ENCODE measurements at regions not wholly inside any gene's neighbourhood (a gene's known extent, or its start where the extent isn't known, plus 50 kb on each side); places are given as distances from the start of the nearest gene placed in this dataset.

- DNase-seq (no peak), FAIRE-seq (no peak)
- Histone ChIP-seq H3K9ac (ENCODE audit: low read length in 3 of 3) (no peak overlapping the region), H3K4me1 (ENCODE audit: control insufficient read depth in 2 of 3, insufficient read depth in 2 of 3, low read depth in 1 of 3, low read length in 3 of 3) (no peaks in the 10 kb centered on the region), H3K27ac (ENCODE audit: low read depth in 2 of 2, low read length in 2 of 2) (no peak overlapping the region), H3K4me3 (ENCODE audit: low read length in 3 of 3) (no peak overlapping the region), H3K36me3 (ENCODE audit: control insufficient read depth in 2 of 3, insufficient read depth in 3 of 3, low read length in 3 of 3) (no peaks in the 10 kb centered on the region), H3K27me3 (ENCODE audit: control insufficient read depth, insufficient read depth, low read length) (no peaks in the 10 kb centered on the region), H3K9me3 (ENCODE audit: control insufficient read depth in 2 of 3, insufficient read depth in 1 of 3, low read length in 3 of 3) (no peaks in the 10 kb centered on the region)
- TF ChIP-seq CTCF (IDR thresholded peaks at IDR 0.05; ENCODE audit: borderline replicate concordance, extremely low read depth, insufficient read depth): no peak
- intact Hi-C loops (cut with DNase I): no loop called here
Measured at GRCh38 chr4:57401586-57401985, 291.4 kb upstream of the IGFBP7 start.

GRCh38 chr4:57378766-57379165, 268.6 kb upstream of the IGFBP7 start:
- no peak for TF ChIP-seq CTCF (IDR thresholded peaks at IDR 0.05; ENCODE audit: borderline replicate concordance, extremely low read depth, insufficient read depth)
- DNase-seq (no peak), FAIRE-seq (no peak)
- Histone ChIP-seq H3K4me1 (ENCODE audit: control insufficient read depth in 2 of 3, insufficient read depth in 2 of 3, low read depth in 1 of 3, low read length in 3 of 3) (no peaks in the 10 kb centered on the region), H3K36me3 (ENCODE audit: control insufficient read depth in 2 of 3, insufficient read depth in 3 of 3, low read length in 3 of 3) (no peaks in the 10 kb centered on the region), H3K9me3 (ENCODE audit: control insufficient read depth in 2 of 3, insufficient read depth in 1 of 3, low read length in 3 of 3) (no peaks in the 10 kb centered on the region), H3K9ac (ENCODE audit: low read length in 3 of 3) (no peak overlapping the region), H3K4me3 (ENCODE audit: low read length in 3 of 3) (no peak overlapping the region), H3K27ac (ENCODE audit: low read depth in 2 of 2, low read length in 2 of 2) (no peak overlapping the region), H3K27me3 (ENCODE audit: control insufficient read depth, insufficient read depth, low read length) (no peaks in the 10 kb centered on the region)
- intact Hi-C loops (cut with DNase I): no loop called here

- FAIRE-seq (no peak), DNase-seq (no peak)
- Histone ChIP-seq H3K9me3 (ENCODE audit: control insufficient read depth in 2 of 3, insufficient read depth in 1 of 3, low read length in 3 of 3) (no peaks in the 10 kb centered on the region), H3K27me3 (ENCODE audit: control insufficient read depth, insufficient read depth, low read length) (no peaks in the 10 kb centered on the region), H3K9ac (ENCODE audit: low read length in 3 of 3) (no peak overlapping the region), H3K4me3 (ENCODE audit: low read length in 3 of 3) (no peak overlapping the region), H3K36me3 (ENCODE audit: control insufficient read depth in 2 of 3, insufficient read depth in 3 of 3, low read length in 3 of 3) (no peaks in the 10 kb centered on the region), H3K27ac (ENCODE audit: low read depth in 2 of 2, low read length in 2 of 2) (no peak overlapping the region), H3K4me1 (ENCODE audit: control insufficient read depth in 2 of 3, insufficient read depth in 2 of 3, low read depth in 1 of 3, low read length in 3 of 3) (no peaks in the 10 kb centered on the region)
- intact Hi-C loops (cut with DNase I): no loop called here
- no peak for TF ChIP-seq CTCF (IDR thresholded peaks at IDR 0.05; ENCODE audit: borderline replicate concordance, extremely low read depth, insufficient read depth)
Measured at GRCh38 chr4:57374866-57375595, 264.8 kb upstream of the IGFBP7 start.

- no peaks in the 10 kb centered on the region for H3K4me1 ChIP-seq (ENCODE audit: control insufficient read depth in 2 of 3, insufficient read depth in 2 of 3, low read depth in 1 of 3, low read length in 3 of 3)
- DNase-seq: no peak
- intact Hi-C loops (cut with DNase I): no loop called here
- no peak overlapping the region for H3K27ac ChIP-seq (ENCODE audit: low read depth in 2 of 2, low read length in 2 of 2)
- no peaks in the 10 kb centered on the region for H3K9me3 ChIP-seq (ENCODE audit: control insufficient read depth in 2 of 3, insufficient read depth in 1 of 3, low read length in 3 of 3)
- no peaks in the 10 kb centered on the region for H3K27me3 ChIP-seq (ENCODE audit: control insufficient read depth, insufficient read depth, low read length)
- no peak for FAIRE-seq
- no peak overlapping the region for H3K9ac ChIP-seq (ENCODE audit: low read length in 3 of 3)
- H3K36me3 ChIP-seq (ENCODE audit: control insufficient read depth in 2 of 3, insufficient read depth in 3 of 3, low read length in 3 of 3): no peaks in the 10 kb centered on the region
- no peak overlapping the region for H3K4me3 ChIP-seq (ENCODE audit: low read length in 3 of 3)
- no peak for TF ChIP-seq CTCF (IDR thresholded peaks at IDR 0.05; ENCODE audit: borderline replicate concordance, extremely low read depth, insufficient read depth)
Measured at GRCh38 chr4:57373991-57374390, 263.8 kb upstream of the IGFBP7 start.

Data from kidney (tissue), 13 donors.